CD4-positive, alpha-beta T cell (primary cell): ENCODE measurements at regions not wholly inside any gene's neighbourhood (a gene's known extent, or its start where the extent isn't known, plus 50 kb on each side); places are given as distances from the start of the nearest gene placed in this dataset.

ENCODE experiments used
- ATAC-seq: fragments of 200-7000 bp; cut with Tn5 transposase; one replicate; pipeline ENCODE4 v1.10.0; 2022; ENCODE audit warnings: mild to moderate bottlenecking; ENCODE audit not compliant: poor library complexity
- CTCF ChIA-PET: fragments of 350-600 bp; sonication (Branson Sonifier 250); formaldehyde crosslinking; loops from one replicate; lab custom pipeline; 2021; ENCODE audit warnings: antibody characterized with exemption, inconsistent platforms; lab: Charles Lee
- POLR2A ChIA-PET: fragments of 350-600 bp; sonication (Branson Sonifier 250); formaldehyde crosslinking; loops from one replicate; lab custom pipeline; 2021; ENCODE audit warnings: antibody characterized with exemption, inconsistent platforms; lab: Charles Lee
- DNase-seq, 14 experiments: peaks; one replicate each; pipeline ENCODE4 v3.0.0-alpha.2; 2013 to 2020; ENCODE audit warnings: mixed read lengths in 2 of 14
- H3K27ac ChIP-seq, 2 donors: one replicate each; pipeline versions ENCODE4 v1.5.1 to v1.7.0; 2013; ENCODE audit warnings: low read length in 2 of 2, low read depth in 1 of 2, mild to moderate bottlenecking in 1 of 2
- H3K27me3 ChIP-seq, 2 experiments: 1 replicate in 1 of 2; 2 replicates in 1 of 2; pipeline versions ENCODE4 v1.6.1 to v1.7.0; 2013; ENCODE audit warnings: low read length in 2 of 2, control low read depth in 1 of 2, mild to moderate bottlenecking in 1 of 2, moderate library complexity in 1 of 2; ENCODE audit not compliant: insufficient read depth in 2 of 2, control insufficient read depth in 1 of 2
- H3K36me3 ChIP-seq: one replicate; pipeline ENCODE4 v1.6.1; 2013; ENCODE audit warnings: low read length, control low read depth; ENCODE audit not compliant: insufficient read depth
- H3K4me1 ChIP-seq: one replicate; pipeline ENCODE4 v1.6.1; 2013; ENCODE audit warnings: low read length, control low read depth; ENCODE audit not compliant: insufficient read depth
- H3K4me3 ChIP-seq: one replicate; pipeline ENCODE4 v1.5.1; 2013; ENCODE audit warnings: mild to moderate bottlenecking, low read length, moderate library complexity
- H3K9me3 ChIP-seq, 2 experiments: 1 replicate in 1 of 2; 2 replicates in 1 of 2; pipeline versions ENCODE4 v1.6.1 to v1.7.0; 2013; ENCODE audit warnings: low read length in 2 of 2, mild to moderate bottlenecking in 2 of 2, control low read depth in 1 of 2, moderate library complexity in 1 of 2; ENCODE audit not compliant: control insufficient read depth in 1 of 2, insufficient read depth in 1 of 2
- H3K27ac Mint-ChIP-seq: one replicate; pipeline ENCODE4 v1.8.0; 2020; ENCODE audit warnings: mixed read lengths
- H3K27me3 Mint-ChIP-seq: one replicate; pipeline ENCODE4 v1.8.0; 2021; ENCODE audit warnings: mixed read lengths
- H3K36me3 Mint-ChIP-seq: one replicate; pipeline ENCODE4 v1.8.0; 2021; ENCODE audit warnings: low read depth, mixed read lengths
- H3K4me1 Mint-ChIP-seq: one replicate; pipeline ENCODE4 v1.8.0; 2021; ENCODE audit warnings: low read depth, mixed read lengths
- H3K4me3 Mint-ChIP-seq: one replicate; pipeline ENCODE4 v1.8.0; 2020; ENCODE audit warnings: mild to moderate bottlenecking, mixed read lengths
- H3K9me3 Mint-ChIP-seq: one replicate; pipeline ENCODE4 v1.8.0; 2020; ENCODE audit warnings: mixed read lengths
- CTCF ChIP-seq: fragments of 200-600 bp; IDR thresholded peaks from one replicate; pipeline ENCODE4 v1.8.0; 2022; ENCODE audit warnings: antibody characterized with exemption, mild to moderate bottlenecking
- intact Hi-C, 2 experiments: fragments of 100-400 bp; cut with DNase I in 1 of 2; cut with micrococcal nuclease in 1 of 2; formaldehyde crosslinking; loops; one replicate each; pipeline versions ENCODE4 v1.15.1 to v1.9.0; 2023 to 2025; cut with DNase I, micrococcal nuclease

- no peak for DNase-seq
- POLR2A ChIA-PET: no interaction called here
- H3K27ac ChIP-seq: no peak overlapping the region
- H3K4me1 Mint-ChIP-seq: no peaks in the 10 kb centered on the region
- peaks cover 0 to 4% of the 10 kb centered on the region in 2 experiments for H3K9me3 ChIP-seq
- no peak overlapping the region for H3K4me3 ChIP-seq
- intact Hi-C loops: no loop called here
- H3K9me3 Mint-ChIP-seq: no peaks in the 10 kb centered on the region
- no peaks in the 10 kb centered on the region for H3K36me3 Mint-ChIP-seq
- no peak overlapping the region for H3K4me3 Mint-ChIP-seq
- no peak for TF ChIP-seq CTCF
- no peaks in the 10 kb centered on the region for H3K36me3 ChIP-seq
- H3K27me3 Mint-ChIP-seq: peaks cover 5% of the 10 kb centered on the region
- no peak overlapping the region for H3K27ac Mint-ChIP-seq
- ATAC-seq: no peak
- CTCF ChIA-PET: no interaction called here
- H3K4me1 ChIP-seq: no peaks in the 10 kb centered on the region
- H3K27me3 ChIP-seq: peaks cover 0 to 2% of the 10 kb centered on the region in 2 experiments
Observed at GRCh38 chr10:128318366-128318765, 192.1 kb upstream of the MKI67 start.

GRCh38 chr10:128318913-128319312, 192.7 kb upstream of the MKI67 start:
- Mint-ChIP-seq H3K4me3 (no peak overlapping the region), H3K4me1 (no peaks in the 10 kb centered on the region), H3K27ac (no peak overlapping the region), H3K9me3 (no peaks in the 10 kb centered on the region), H3K27me3 (peaks cover 8% of the 10 kb centered on the region), H3K36me3 (no peaks in the 10 kb centered on the region)
- H3K36me3 ChIP-seq: no peaks in the 10 kb centered on the region
- intact Hi-C loops: no loop called here
- peaks cover 0 to 4% of the 10 kb centered on the region in 2 experiments for H3K9me3 ChIP-seq
- TF ChIP-seq CTCF: no peak
- ChIA-PET CTCF (no interaction called here), POLR2A (no interaction called here)
- ATAC-seq: no peak
- H3K4me3 ChIP-seq: no peak overlapping the region
- no peaks in the 10 kb centered on the region for H3K4me1 ChIP-seq
- DNase-seq: no peak
- H3K27me3 ChIP-seq: peaks cover 0 to 4% of the 10 kb centered on the region in 2 experiments
- H3K27ac ChIP-seq: no peak overlapping the region

- ATAC-seq (no peak), DNase-seq (no peak)
- Histone ChIP-seq H3K4me1 (no peaks in the 10 kb centered on the region), H3K4me3 (no peak overlapping the region), H3K27me3 (peaks cover 4 to 7% of the 10 kb centered on the region in 2 experiments), H3K36me3 (no peaks in the 10 kb centered on the region), H3K9me3 (peaks cover 0 to 21% of the 10 kb centered on the region in 2 experiments), H3K27ac (no peak overlapping the region)
- Mint-ChIP-seq H3K27ac (no peak overlapping the region), H3K4me1 (no peaks in the 10 kb centered on the region), H3K9me3 (no peaks in the 10 kb centered on the region), H3K27me3 (peaks cover 23% of the 10 kb centered on the region), H3K36me3 (no peaks in the 10 kb centered on the region), H3K4me3 (no peak overlapping the region)
- ChIA-PET CTCF (no interaction called here), POLR2A (no interaction called here)
- no peak for TF ChIP-seq CTCF
- intact Hi-C loops: no loop called here
Observed at GRCh38 chr10:128322106-128322505, 195.9 kb upstream of the MKI67 start.
